ENCODE measurements at regions not wholly inside any gene's neighbourhood (a gene's known extent, or its start where the extent isn't known, plus 50 kb on each side); places are given as distances from the start of the nearest gene placed in this dataset.
A peak's percentile ranks its signal among the peaks of the same experiment; 100 is the strongest.

GRCh38 chr10:46227571-46227935 is 59.2 kb upstream of the ANTXRL start:
- FAIRE-seq, result no peak
- no peak for DNase-seq (ENCODE audit: low spot score)

- FAIRE-seq (no peak), DNase-seq (ENCODE audit: low spot score) (no peak)
These were observed 58.7 kb upstream of the ANTXRL start for GRCh38 chr10:46227936-46228562.

GRCh38 chr10:46228563-46229071 is 58.2 kb upstream of the ANTXRL start:
- DNase-seq (ENCODE audit: low spot score), result peak; percentile 85
- no peak for FAIRE-seq

- FAIRE-seq (no peak), DNase-seq (ENCODE audit: low spot score) (peak; percentile 46)
These were observed 57.6 kb upstream of the ANTXRL start for GRCh38 chr10:46229144-46229563.

GRCh38 chr10:46230615-46231014 is 56.2 kb upstream of the ANTXRL start:
- no peak for DNase-seq (ENCODE audit: low spot score)
- FAIRE-seq, result no peak

- no peak for FAIRE-seq
These were observed 55.7 kb upstream of the ANTXRL start for GRCh38 chr10:46231087-46231486.

GRCh38 chr10:46232084-46232483 is 54.7 kb upstream of the ANTXRL start:
- DNase-seq (ENCODE audit: low spot score) (no peak), FAIRE-seq (no peak)

More at GRCh38 chr10:46231087-46231486, 55.7 kb upstream of the ANTXRL start:
- no peak for DNase-seq (ENCODE audit: low spot score)

- FAIRE-seq, result no peak
- no peak for DNase-seq (ENCODE audit: low spot score)
These were observed 54.1 kb upstream of the ANTXRL start for GRCh38 chr10:46232666-46233065.

- FAIRE-seq (no peak), DNase-seq (ENCODE audit: low spot score) (no peak)
These were observed 53.6 kb upstream of the ANTXRL start for GRCh38 chr10:46233181-46233580.

GRCh38 chr10:46234026-46234425 is 52.8 kb upstream of the ANTXRL start:
- no peak for DNase-seq (ENCODE audit: low spot score)

GRCh38 chr10:46234431-46235060 is 52.3 kb upstream of the ANTXRL start:
- FAIRE-seq, result no peak
- DNase-seq (ENCODE audit: low spot score), result no peak

More at GRCh38 chr10:46234026-46234425, 52.8 kb upstream of the ANTXRL start:
- no peak for FAIRE-seq

- DNase-seq (ENCODE audit: low spot score) (no peak), FAIRE-seq (no peak)
These were observed 50.9 kb upstream of the ANTXRL start for GRCh38 chr10:46235705-46236545.

- no peak for FAIRE-seq
- DNase-seq (ENCODE audit: low spot score), result no peak
These were observed 50.3 kb upstream of the ANTXRL start for GRCh38 chr10:46236546-46236887.

- FAIRE-seq (no peak), DNase-seq (ENCODE audit: low spot score) (no peak)
These were observed 49.7 kb upstream of the ANTXRL start for GRCh38 chr10:46236941-46237681.

Data from urothelium cell line (cell line).